SW 1271 (cell line): ENCODE measurements at regions not wholly inside any gene's neighbourhood (a gene's known extent, or its start where the extent isn't known, plus 50 kb on each side); places are given as distances from the start of the nearest gene placed in this dataset.

Experiments
- DNase-seq, 2 experiments: peaks; one replicate each; lab custom pipeline; 2025; lab: John Stamatoyannopoulos, UW

- no peak for DNase-seq
Observed at GRCh38 chr2:219957820-219958219, 330.4 kb downstream of the SLC4A3 start.

- DNase-seq: no peak
Observed at GRCh38 chr2:219958941-219959340, 331.5 kb downstream of the SLC4A3 start.

GRCh38 chr2:219959471-219959870 lies 332.0 kb downstream of the SLC4A3 start:
- no peak for DNase-seq

- DNase-seq: no peak
Observed at GRCh38 chr2:219961947-219962498, 334.6 kb downstream of the SLC4A3 start.

GRCh38 chr2:219962801-219963200 lies 335.4 kb downstream of the SLC4A3 start:
- DNase-seq: no peak

GRCh38 chr2:219965287-219966194 lies 338.1 kb downstream of the SLC4A3 start:
- no peak for DNase-seq

GRCh38 chr2:219967247-219968245 lies 340.1 kb downstream of the SLC4A3 start:
- no peak for DNase-seq

GRCh38 chr2:219968685-219969345 lies 341.4 kb downstream of the SLC4A3 start:
- no peak for DNase-seq

GRCh38 chr2:219969508-219969907 lies 342.1 kb downstream of the SLC4A3 start:
- no peak for DNase-seq

- DNase-seq: no peak
Observed at GRCh38 chr2:219973136-219973535, 345.7 kb downstream of the SLC4A3 start.

GRCh38 chr2:219976871-219977270 lies 349.4 kb downstream of the SLC4A3 start:
- DNase-seq: no peak

GRCh38 chr2:219980638-219981037 lies 353.2 kb downstream of the SLC4A3 start:
- DNase-seq: no peak

- no peak for DNase-seq
Observed at GRCh38 chr2:219983836-219984235, 356.4 kb downstream of the SLC4A3 start.

GRCh38 chr2:219985017-219985416 lies 357.6 kb downstream of the SLC4A3 start:
- DNase-seq: no peak

- DNase-seq: no peak
Observed at GRCh38 chr2:219987830-219988229, 360.4 kb downstream of the SLC4A3 start.

- DNase-seq: no peak
Observed at GRCh38 chr2:219989744-219990143, 362.3 kb downstream of the SLC4A3 start.

GRCh38 chr2:219991116-219991515 lies 363.7 kb downstream of the SLC4A3 start:
- DNase-seq: no peak

GRCh38 chr2:219995399-219995798 lies 368.0 kb downstream of the SLC4A3 start:
- DNase-seq: no peak

- DNase-seq: no peak
Observed at GRCh38 chr2:219995991-219996765, 368.7 kb downstream of the SLC4A3 start.

- no peak for DNase-seq
Observed at GRCh38 chr2:219997341-219997851, 370.0 kb downstream of the SLC4A3 start.

GRCh38 chr2:219998107-219998506 lies 370.7 kb downstream of the SLC4A3 start:
- no peak for DNase-seq
